ENCODE measurements at regions not wholly inside any gene's neighbourhood (a gene's known extent, or its start where the extent isn't known, plus 50 kb on each side); places are given as distances from the start of the nearest gene placed in this dataset.

GRCh38 chr2:103963146-103963725 lies 890.7 kb upstream of the POU3F3 start:
- no peak for TF ChIP-seq CTCF (IDR thresholded peaks at IDR 0.05; ENCODE audit: insufficient read depth, low read length)
- no peak for TF ChIP-seq POLR2AphosphoS5 (IDR thresholded peaks at IDR 0.05; ENCODE audit: low read depth)
- no peak for TF ChIP-seq GABPA (IDR thresholded peaks at IDR 0.05; ENCODE audit: low read depth)

Data from HL-60 (cell line).